ENCODE measurements at regions not wholly inside any gene's neighbourhood (a gene's known extent, or its start where the extent isn't known, plus 50 kb on each side); places are given as distances from the start of the nearest gene placed in this dataset.
A peak's percentile ranks its signal among the peaks of the same experiment; 100 is the strongest.
"Not testable (repeated sequence)": the region's sequence is repeated elsewhere in the genome, so short reads cannot be mapped to it uniquely, and the experiment has no call there.

DNA sequence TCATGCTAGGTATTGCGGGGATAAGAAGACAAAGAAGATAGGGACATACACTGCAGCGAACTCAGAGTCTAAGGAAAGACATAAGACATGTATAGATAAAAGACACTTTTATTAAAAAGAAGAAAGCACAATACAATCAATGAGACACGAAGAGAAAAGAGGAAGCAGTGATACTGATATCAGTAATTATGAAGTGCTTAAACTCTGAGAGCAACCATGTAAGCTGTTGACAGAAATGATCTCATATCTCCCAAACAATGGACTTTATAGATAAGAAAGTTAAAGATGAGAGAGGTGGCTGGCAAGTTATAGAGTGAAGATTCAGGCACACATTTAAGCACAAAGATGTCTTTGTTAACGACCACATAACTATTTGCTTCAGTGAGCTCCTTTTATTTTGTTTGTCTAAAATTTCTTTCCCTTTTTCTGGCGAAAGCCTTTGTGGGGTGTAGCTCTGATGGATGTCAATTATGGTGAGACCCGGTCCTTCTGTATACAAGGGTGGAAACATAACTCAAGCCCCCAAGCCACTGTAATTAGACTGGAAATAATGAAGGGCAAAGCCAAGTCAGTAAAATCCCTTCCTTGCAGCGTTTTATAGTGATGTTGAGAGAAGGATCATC lies 818.0 kb upstream of the SLC10A2 start:
- DNase-seq (ENCODE audit: low read depth): no peak

DNA sequence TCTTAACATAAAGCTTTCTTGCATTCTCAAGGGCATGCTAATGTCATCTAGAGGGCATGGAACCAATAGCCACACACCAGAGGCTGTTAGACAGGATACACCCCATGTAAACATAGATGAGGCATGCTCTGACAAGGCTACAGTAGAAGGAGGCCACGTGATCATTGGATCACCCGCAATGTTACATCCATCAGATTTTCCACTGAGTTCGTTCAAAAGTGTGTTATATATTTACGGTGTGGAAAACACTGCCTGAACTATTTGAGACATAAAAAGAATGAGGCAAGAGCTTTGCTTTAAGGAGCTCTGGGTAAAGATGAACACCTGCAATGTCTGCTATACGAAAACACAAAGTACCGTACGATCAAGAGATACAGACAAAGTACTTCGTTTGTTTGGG lies 817.5 kb upstream of the SLC10A2 start:
- DNase-seq (ENCODE audit: low read depth): no peak

DNA sequence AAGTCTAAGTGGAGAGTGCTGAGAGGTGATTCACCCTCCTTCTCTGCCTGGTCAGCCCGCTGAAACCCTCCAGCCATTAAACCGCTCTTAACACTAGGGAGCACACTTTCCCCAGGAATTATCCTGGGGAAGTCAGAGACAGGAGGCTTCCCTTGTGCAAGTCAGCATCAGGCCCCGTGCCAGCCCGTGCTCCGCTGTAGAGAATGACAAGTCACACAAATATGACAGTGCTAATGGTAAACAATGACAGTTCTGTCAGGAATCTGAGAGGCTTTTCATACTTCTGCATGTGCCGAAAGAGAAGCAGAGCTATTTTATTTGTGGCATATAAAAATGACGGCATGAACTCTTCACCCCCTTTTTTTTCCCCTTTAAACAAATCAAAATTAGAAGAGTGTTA lies 816.9 kb upstream of the SLC10A2 start:
- DNase-seq (ENCODE audit: low read depth): peak; percentile 61

DNA sequence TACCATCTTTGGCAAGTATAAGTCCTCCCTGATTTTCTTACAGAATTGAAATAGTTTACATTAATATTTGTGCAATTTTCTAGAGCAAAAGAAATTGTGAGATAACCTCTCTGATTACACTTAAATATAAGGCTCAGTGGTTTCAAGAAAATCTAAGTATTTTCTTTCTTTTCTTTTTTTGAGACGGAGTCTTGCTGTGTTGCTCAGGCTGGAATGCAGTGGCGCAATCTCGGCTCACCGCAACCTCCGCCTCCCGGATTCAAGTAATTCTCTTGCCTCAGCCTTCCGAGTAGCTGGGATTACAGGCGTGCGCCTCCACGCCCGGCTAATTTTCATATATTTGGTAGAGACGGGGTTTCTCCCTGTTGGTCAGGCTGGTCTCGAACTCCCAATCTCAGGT lies 813.9 kb upstream of the SLC10A2 start:
- DNase-seq (ENCODE audit: low read depth): not testable (repeated sequence)

GRCh38 chr13:103878891-103879605 lies 812.8 kb upstream of the SLC10A2 start:
- no peak for DNase-seq (ENCODE audit: low read depth)

GRCh38 chr13:103876571-103876970 lies 810.4 kb upstream of the SLC10A2 start:
- peak; percentile 3 for DNase-seq (ENCODE audit: low read depth)

DNA sequence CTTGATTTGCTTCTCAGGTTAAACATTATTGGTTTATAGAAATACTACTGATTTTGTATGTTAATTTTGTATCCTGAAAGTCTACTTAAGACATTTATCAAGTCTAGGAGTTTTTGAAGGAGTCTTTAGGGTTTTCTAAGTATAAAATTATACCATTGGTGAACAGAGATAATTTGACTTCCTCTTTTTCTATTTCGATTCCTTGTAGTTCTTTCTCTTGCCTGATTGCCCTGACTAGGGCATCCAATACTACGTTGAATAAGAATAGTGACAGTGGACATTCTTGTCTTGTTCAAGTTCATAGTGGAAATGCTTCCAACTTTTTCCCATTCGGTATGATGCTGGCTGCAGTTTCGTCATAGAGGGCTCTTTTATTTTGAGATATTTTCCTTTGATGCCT lies 807.5 kb upstream of the SLC10A2 start:
- no peak for DNase-seq (ENCODE audit: low read depth)

DNA sequence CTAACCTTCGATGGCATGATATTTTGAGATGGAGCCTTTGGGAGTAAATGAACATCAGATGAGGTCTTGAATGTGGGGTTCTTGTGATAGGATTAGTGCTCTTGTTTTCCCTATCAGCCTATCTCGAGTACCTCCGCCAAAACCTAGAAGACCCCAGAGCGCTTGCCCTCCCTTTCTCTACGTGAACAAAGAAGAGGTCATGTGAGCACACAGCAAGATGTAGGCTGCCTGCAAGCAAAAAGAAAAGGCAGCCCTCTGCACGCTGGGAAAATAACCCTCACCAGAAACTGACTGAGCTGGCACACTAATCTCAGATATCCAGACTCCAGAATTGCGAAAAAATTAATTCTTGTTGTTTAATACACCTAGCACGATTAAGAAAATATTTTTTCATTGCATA lies 799.8 kb upstream of the SLC10A2 start:
- no peak for DNase-seq (ENCODE audit: low read depth)

DNA sequence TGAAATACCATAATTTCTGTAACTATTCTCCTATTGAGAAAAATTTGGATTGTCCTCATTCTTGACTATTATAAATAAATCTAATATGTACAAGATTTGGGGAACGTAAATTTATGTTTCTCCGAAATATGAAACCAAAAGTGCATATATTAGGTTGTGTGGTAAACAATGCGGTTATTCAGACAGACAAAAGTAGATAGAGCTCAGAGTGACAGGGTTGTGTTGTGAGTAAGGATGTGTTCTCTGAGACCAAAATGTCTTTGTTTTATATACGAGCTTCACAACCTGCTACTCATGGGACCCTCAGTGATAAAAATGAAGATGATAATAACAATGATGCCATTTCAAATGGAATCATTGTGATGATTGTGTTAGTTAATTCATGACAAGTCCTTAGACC lies 796.3 kb upstream of the SLC10A2 start:
- DNase-seq (ENCODE audit: low read depth): no peak

GRCh38 chr13:103859952-103860351 lies 793.7 kb upstream of the SLC10A2 start:
- DNase-seq (ENCODE audit: low read depth): no peak

- no peak for DNase-seq (ENCODE audit: low read depth)
Measured at GRCh38 chr13:103852036-103852435, 785.8 kb upstream of the SLC10A2 start.

- no peak for DNase-seq (ENCODE audit: low read depth)
Measured at GRCh38 chr13:103844471-103844870, 778.3 kb upstream of the SLC10A2 start.

- DNase-seq (ENCODE audit: low read depth): no peak
Measured at GRCh38 chr13:103839460-103839859, 773.2 kb upstream of the SLC10A2 start.

DNA sequence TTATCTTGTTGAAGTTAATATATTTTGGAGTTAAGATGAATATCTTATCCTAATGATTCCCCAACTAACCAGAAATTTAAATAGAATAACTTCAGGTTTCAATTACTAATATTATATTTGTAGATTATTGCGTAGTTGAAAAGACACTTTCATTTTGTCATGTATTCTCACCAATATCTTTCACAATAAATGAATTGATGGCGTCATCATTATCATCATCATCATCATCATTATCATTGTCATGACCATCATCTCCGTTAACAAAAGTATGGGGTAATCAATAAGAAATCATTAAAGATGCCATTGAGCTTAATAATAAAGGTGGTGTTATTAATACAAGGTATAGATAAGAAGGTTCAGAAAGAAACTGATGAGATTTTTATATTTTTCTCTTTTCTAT lies 768.8 kb upstream of the SLC10A2 start:
- DNase-seq (ENCODE audit: low read depth): no peak

DNA sequence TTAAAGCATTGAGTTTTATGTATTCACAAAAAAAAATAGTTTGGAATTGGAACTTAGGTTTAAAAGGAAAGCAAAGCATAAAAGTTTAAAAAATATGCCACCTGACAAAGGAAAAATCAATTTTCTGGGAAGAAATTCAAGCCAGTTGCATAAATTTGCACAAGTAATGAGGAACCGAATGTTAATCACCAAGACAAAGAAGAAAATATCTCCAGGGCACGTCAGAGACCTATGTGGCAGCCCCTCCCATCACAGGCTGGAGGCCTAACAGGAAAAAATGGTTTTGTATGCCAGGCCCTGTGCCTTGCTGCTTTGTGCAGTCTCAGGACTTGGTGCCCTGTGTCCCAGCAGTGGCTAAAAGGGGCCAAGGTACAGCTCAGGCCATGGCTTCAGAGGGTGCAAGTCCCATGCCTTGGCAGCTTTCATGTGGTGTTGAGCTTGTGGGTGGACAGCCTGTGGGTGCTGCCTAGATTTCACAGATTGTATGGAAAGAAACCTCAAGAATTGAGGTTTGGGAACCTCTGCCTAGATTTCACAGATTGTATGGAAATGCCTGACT lies 767.2 kb upstream of the SLC10A2 start:
- no peak for DNase-seq (ENCODE audit: low read depth)

GRCh38 chr13:103815619-103816018 lies 749.4 kb upstream of the SLC10A2 start:
- DNase-seq (ENCODE audit: low read depth): no peak

- DNase-seq (ENCODE audit: low read depth): no peak
Measured at GRCh38 chr13:103812971-103813370, 746.8 kb upstream of the SLC10A2 start.

- no peak for DNase-seq (ENCODE audit: low read depth)
Measured at GRCh38 chr13:103812558-103812957, 746.3 kb upstream of the SLC10A2 start.

DNA sequence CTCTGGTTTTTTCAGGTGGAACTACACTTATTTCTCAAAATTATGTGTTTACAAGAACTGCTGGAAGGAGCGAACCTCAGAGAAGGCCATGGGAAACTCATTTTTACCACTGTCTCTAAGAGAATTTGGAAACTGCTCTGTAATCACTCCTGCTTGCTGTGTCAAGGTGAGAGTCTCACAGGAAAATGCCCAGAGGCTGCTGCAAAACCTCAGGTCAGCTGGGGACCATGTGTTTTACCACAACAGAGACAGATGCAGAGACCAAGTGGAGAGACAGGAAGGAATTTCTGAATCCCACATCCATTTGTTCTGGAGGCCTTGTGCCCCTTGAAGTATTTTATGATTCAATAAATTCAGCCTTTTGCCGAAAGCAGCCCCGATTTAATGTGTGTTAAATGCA lies 743.8 kb upstream of the SLC10A2 start:
- DNase-seq (ENCODE audit: low read depth): no peak

- DNase-seq (ENCODE audit: low read depth): no peak
Measured at GRCh38 chr13:103805771-103806170, 739.6 kb upstream of the SLC10A2 start.

GRCh38 chr13:103803349-103803748 lies 737.1 kb upstream of the SLC10A2 start:
- no peak for DNase-seq (ENCODE audit: low read depth)

GRCh38 chr13:103799028-103799427 lies 732.8 kb upstream of the SLC10A2 start:
- DNase-seq (ENCODE audit: low read depth): no peak

GRCh38 chr13:103795892-103796478 lies 729.8 kb upstream of the SLC10A2 start:
- no peak for DNase-seq (ENCODE audit: low read depth)

All from GM04503 (cell line).